Muscle layer of colon (tissue), 2 donors: ENCODE measurements at regions not wholly inside any gene's neighbourhood (a gene's known extent, or its start where the extent isn't known, plus 50 kb on each side); places are given as distances from the start of the nearest gene placed in this dataset.
"Not testable (repeated sequence)": the region's sequence is repeated elsewhere in the genome, so short reads cannot be mapped to it uniquely, and the experiment has no call there.

Experiments
- H3K27ac ChIP-seq: one replicate; pipeline ENCODE4 v1.7.0; 2013; ENCODE audit warnings: low read depth, mild to moderate bottlenecking, low read length, moderate library complexity
- H3K27me3 ChIP-seq, 2 donors: one replicate each; pipeline ENCODE4 v1.7.0; 2013; ENCODE audit warnings: low read length in 2 of 2, mild to moderate bottlenecking in 2 of 2; ENCODE audit not compliant: insufficient read depth in 2 of 2, control insufficient read depth in 1 of 2
- H3K36me3 ChIP-seq: one replicate; pipeline ENCODE4 v1.7.0; 2013; ENCODE audit warnings: mild to moderate bottlenecking, low read length; ENCODE audit not compliant: insufficient read depth
- H3K4me1 ChIP-seq: one replicate; pipeline ENCODE4 v1.7.0; 2013; ENCODE audit warnings: mild to moderate bottlenecking, low read length; ENCODE audit not compliant: insufficient read depth
- H3K4me3 ChIP-seq, 2 donors: one replicate each; pipeline ENCODE4 v1.7.0; 2013; ENCODE audit warnings: low read length in 2 of 2, low read depth in 1 of 2, mild to moderate bottlenecking in 1 of 2, moderate library complexity in 1 of 2
- H3K9ac ChIP-seq: one replicate; pipeline ENCODE4 v1.7.0; 2013; ENCODE audit warnings: low read length
- H3K9me3 ChIP-seq: one replicate; pipeline ENCODE4 v1.7.0; 2013; ENCODE audit warnings: mild to moderate bottlenecking, low read length
- donor health status: abdominal sarcoma.
- donor health status: Adenocarcinoma of cecum.

GRCh38 chr10:25839683-25840082 lies 94.3 kb upstream of the MYO3A start:
- Histone ChIP-seq H3K9me3 (no peaks in the 10 kb centered on the region), H3K9ac (no peak overlapping the region), H3K36me3 (no peaks in the 10 kb centered on the region), H3K4me1 (no peaks in the 10 kb centered on the region), H3K4me3 (no peak overlapping the region), H3K27ac (no peak overlapping the region), H3K27me3 (no peaks in the 10 kb centered on the region)

- not testable (repeated sequence) for H3K36me3 ChIP-seq, H3K4me1 ChIP-seq, H3K9me3 ChIP-seq, H3K27ac ChIP-seq, H3K4me3 ChIP-seq, H3K27me3 ChIP-seq, H3K9ac ChIP-seq
Observed at GRCh38 chr10:25840875-25841274, 93.2 kb upstream of the MYO3A start.

- Histone ChIP-seq H3K36me3 (no peaks in the 10 kb centered on the region), H3K9ac (no peak overlapping the region), H3K27ac (no peak overlapping the region), H3K27me3 (no peaks in the 10 kb centered on the region), H3K4me3 (no peak overlapping the region), H3K4me1 (no peaks in the 10 kb centered on the region), H3K9me3 (no peaks in the 10 kb centered on the region)
Observed at GRCh38 chr10:25842146-25842545, 91.9 kb upstream of the MYO3A start.

- no peaks in the 10 kb centered on the region for H3K4me1 ChIP-seq
Observed at GRCh38 chr10:25843551-25844170, 90.4 kb upstream of the MYO3A start.

GRCh38 chr10:25844716-25845115 lies 89.3 kb upstream of the MYO3A start:
- not testable (repeated sequence) for H3K27ac ChIP-seq, H3K9ac ChIP-seq, H3K9me3 ChIP-seq, H3K27me3 ChIP-seq, H3K36me3 ChIP-seq, H3K4me1 ChIP-seq, H3K4me3 ChIP-seq

More at GRCh38 chr10:25843551-25844170, 90.4 kb upstream of the MYO3A start:
- H3K27ac ChIP-seq = no peak overlapping the region
- H3K9ac ChIP-seq = no peak overlapping the region
- no peak overlapping the region for H3K4me3 ChIP-seq
- H3K36me3 ChIP-seq = no peaks in the 10 kb centered on the region
- H3K9me3 ChIP-seq = no peaks in the 10 kb centered on the region
- H3K27me3 ChIP-seq = no peaks in the 10 kb centered on the region

GRCh38 chr10:25849268-25849667 lies 84.8 kb upstream of the MYO3A start:
- Histone ChIP-seq H3K27ac (no peak overlapping the region), H3K4me1 (no peaks in the 10 kb centered on the region), H3K36me3 (no peaks in the 10 kb centered on the region), H3K4me3 (no peak overlapping the region), H3K9me3 (no peaks in the 10 kb centered on the region), H3K27me3 (no peaks in the 10 kb centered on the region), H3K9ac (no peak overlapping the region)

- Histone ChIP-seq H3K9ac (no peak overlapping the region), H3K36me3 (no peaks in the 10 kb centered on the region), H3K27ac (no peak overlapping the region), H3K27me3 (no peaks in the 10 kb centered on the region), H3K9me3 (no peaks in the 10 kb centered on the region), H3K4me1 (no peaks in the 10 kb centered on the region), H3K4me3 (no peak overlapping the region)
Observed at GRCh38 chr10:25849988-25850387, 84.0 kb upstream of the MYO3A start.

- Histone ChIP-seq H3K4me3 (no peak overlapping the region), H3K4me1 (no peaks in the 10 kb centered on the region), H3K27me3 (no peaks in the 10 kb centered on the region), H3K9ac (no peak overlapping the region), H3K9me3 (no peaks in the 10 kb centered on the region), H3K36me3 (no peaks in the 10 kb centered on the region), H3K27ac (no peak overlapping the region)
Observed at GRCh38 chr10:25851548-25851947, 82.5 kb upstream of the MYO3A start.

GRCh38 chr10:25852364-25852941 lies 81.6 kb upstream of the MYO3A start:
- Histone ChIP-seq H3K9me3 (no peaks in the 10 kb centered on the region), H3K4me3 (no peak overlapping the region), H3K36me3 (no peaks in the 10 kb centered on the region), H3K27me3 (no peaks in the 10 kb centered on the region), H3K27ac (no peak overlapping the region), H3K9ac (no peak overlapping the region), H3K4me1 (no peaks in the 10 kb centered on the region)

GRCh38 chr10:25858076-25858475 lies 76.0 kb upstream of the MYO3A start:
- no peaks in the 10 kb centered on the region for H3K36me3 ChIP-seq
- H3K4me3 ChIP-seq = no peak overlapping the region
- H3K27me3 ChIP-seq = no peaks in the 10 kb centered on the region
- H3K9ac ChIP-seq = no peak overlapping the region
- no peak overlapping the region for H3K27ac ChIP-seq
- H3K9me3 ChIP-seq = no peaks in the 10 kb centered on the region
- H3K4me1 ChIP-seq = no peaks in the 10 kb centered on the region

- H3K27ac ChIP-seq = no peak overlapping the region
- H3K9me3 ChIP-seq = no peaks in the 10 kb centered on the region
- H3K4me1 ChIP-seq = no peaks in the 10 kb centered on the region
- no peak overlapping the region for H3K4me3 ChIP-seq
- no peak overlapping the region for H3K9ac ChIP-seq
- H3K27me3 ChIP-seq = no peaks in the 10 kb centered on the region
- no peaks in the 10 kb centered on the region for H3K36me3 ChIP-seq
Observed at GRCh38 chr10:25865267-25865666, 68.8 kb upstream of the MYO3A start.

GRCh38 chr10:25867321-25867720 lies 66.7 kb upstream of the MYO3A start:
- no peaks in the 10 kb centered on the region for H3K27me3 ChIP-seq
- H3K9ac ChIP-seq = no peak overlapping the region
- H3K27ac ChIP-seq = no peak overlapping the region
- H3K4me1 ChIP-seq = no peaks in the 10 kb centered on the region
- no peaks in the 10 kb centered on the region for H3K36me3 ChIP-seq
- no peaks in the 10 kb centered on the region for H3K9me3 ChIP-seq
- H3K4me3 ChIP-seq = no peak overlapping the region
